HG03378 (cell line): ENCODE measurements at regions not wholly inside any gene's neighbourhood (a gene's known extent, or its start where the extent isn't known, plus 50 kb on each side); places are given as distances from the start of the nearest gene placed in this dataset.

Source experiments
- ATAC-seq: cut with Tn5 transposase; IDR thresholded peaks from one replicate; pipeline ENCODE4 v1.9.1; 2021; ENCODE audit warnings: mild to moderate bottlenecking, moderate library complexity; ENCODE audit not compliant: unreplicated experiment

DNA sequence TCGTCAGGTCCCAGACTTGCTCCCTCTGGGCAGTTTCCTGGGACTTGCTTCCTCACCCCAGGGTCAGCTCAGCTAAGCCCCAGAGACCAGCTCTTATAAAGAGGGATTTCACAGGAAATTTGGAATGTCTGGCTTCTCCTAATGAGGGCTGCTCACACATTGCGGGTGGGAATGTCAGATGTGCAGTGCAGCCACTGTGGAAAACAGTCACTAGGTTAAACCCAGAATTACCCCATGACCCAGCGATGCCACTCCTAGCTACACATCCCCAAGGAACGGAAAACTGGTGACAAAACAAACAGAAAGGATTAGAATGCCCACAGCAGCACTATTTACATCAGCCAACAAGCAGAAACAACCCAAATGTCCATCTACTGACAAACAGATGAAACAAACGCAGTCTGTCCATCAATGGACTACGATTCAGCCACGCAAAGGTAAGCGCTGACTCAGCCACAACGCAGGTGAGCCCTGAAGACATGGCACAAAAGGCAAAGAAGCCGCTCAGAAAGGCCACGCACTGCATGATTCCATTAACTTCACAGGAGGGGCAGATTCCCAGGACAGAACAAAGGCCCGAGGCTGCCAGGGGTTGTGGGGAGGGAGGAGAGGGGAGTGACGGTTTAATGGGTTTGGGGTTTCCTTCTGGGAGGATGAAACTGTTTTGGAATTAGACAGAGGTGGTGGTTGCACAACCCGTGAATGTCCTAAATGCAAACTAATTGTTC is 63.0 kb downstream of the NCOR2 start:
- no peak for ATAC-seq

DNA sequence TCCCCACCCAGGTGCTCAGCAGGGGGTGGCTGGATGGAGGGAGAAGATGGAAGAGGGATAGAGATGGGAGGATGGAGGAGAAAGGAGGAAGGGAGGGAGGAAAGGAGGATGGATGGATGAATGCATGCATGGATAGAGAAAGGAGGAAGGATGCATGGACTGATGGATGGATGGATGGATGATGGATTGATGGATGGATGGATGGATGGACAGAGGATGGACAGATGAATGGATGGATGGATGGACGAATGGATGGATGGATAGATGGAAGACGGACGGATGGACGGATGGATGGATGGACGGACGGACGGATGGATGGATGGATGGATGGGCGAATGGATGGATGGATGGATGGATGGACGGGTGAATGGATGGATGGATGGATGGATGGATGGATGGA is 64.1 kb downstream of the NCOR2 start:
- ATAC-seq, result no peak

DNA sequence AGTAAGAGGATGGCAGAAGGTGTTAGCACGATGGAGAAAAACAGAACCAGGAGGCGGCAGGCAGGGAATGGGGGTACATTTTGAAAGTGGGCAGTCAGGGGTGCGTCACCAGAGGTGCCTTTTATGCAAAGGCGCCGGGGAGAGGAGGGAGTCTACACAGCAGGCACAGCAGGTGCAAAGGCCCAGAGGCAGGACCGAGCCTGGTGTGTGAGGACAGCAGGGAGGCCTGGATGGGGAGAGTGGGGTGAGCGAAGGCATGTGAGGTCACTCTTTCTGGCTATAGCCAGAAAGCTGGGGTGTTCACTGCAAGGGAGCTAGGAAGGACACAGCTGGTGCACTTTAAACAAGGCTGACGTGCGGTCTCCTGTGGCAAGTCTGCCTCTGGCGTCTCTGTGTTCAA is 65.0 kb downstream of the NCOR2 start:
- ATAC-seq, result no peak

DNA sequence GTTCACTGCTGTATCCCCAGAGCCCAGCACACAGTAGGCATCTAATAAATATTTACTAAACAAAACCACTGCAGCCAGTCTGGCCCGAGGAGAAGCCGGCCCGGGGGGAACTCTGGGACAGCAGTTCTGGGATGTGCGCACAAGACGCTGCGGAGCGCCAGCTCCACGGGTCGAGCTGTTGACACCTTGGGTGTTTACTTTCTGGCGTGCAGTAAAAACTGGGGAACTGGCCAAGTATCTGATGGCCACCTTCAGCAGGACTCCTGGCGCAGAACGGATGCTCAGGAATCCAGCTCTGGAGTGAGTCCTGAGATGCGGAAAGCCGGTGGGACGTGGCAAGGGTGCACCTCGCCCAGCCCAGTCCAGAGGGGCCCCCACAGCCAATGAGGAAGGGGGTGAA is 65.6 kb downstream of the NCOR2 start:
- ATAC-seq, result no peak

DNA sequence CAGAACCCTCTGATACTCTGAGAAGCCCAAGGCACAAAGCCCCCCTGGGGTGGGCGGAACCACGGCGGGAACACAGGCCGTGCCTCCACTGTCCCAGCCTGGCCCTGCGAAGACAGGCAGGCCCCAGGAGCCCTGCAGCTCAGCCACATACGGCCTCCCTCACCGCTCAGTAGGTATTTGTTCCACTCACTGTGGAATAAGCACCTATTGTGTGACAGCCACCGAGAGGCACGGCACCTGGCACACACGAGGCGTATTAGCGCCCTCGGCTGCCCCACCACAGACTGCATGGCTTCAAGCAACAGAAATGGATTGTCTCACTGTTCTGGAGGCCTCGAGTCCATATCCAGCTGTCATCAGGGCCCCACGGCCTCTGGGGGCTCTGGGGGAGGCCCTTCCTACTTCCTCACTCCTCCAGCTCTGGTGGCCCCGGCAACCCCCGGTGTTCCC is 66.3 kb downstream of the NCOR2 start:
- no peak for ATAC-seq

DNA sequence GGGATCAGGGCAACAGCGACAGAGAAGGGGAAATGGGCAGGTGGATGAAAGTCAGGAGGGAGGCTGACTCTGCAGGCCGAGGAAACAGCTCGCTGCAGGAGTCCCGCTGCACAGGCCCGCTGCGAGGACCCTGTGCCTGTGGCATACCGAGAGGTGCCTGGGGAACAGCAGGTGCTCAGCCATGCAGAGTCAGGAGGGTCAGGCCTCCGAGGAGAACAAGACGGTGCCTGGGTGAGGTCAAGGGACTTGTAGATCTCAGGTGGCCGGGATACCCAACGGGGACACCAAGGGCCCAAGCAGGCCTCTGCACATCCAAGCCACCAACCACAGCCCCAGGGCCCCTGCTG is 67.5 kb downstream of the NCOR2 start:
- no peak for ATAC-seq

DNA sequence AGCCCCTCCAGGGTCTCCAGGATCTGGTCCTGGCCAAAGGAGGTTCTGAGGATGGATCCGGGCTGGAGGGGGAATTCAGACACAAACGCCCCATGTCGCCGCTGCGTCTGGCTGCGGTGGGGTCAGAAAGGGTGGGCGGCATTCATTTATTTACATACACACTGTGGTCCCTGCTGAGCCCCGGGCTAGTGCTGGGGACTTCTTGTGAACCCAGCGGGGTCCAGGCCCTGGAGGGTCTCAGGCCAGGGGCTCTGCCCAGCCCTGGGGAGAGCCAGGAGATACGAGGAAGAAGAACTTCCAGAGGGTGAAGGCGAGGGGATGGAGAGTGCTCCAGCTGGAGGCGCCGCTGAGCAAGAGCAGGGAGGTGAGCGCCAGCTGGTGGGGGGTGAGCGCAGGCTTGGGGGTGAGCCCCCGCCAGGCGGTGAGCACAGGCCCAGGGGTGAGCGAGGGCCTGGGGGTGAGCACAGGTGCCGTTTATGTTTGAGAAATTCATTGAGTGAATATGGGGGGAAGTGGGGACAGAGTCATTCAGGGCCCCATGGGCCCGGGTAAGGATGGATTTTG is 68.1 kb downstream of the NCOR2 start:
- ATAC-seq, result no peak

DNA sequence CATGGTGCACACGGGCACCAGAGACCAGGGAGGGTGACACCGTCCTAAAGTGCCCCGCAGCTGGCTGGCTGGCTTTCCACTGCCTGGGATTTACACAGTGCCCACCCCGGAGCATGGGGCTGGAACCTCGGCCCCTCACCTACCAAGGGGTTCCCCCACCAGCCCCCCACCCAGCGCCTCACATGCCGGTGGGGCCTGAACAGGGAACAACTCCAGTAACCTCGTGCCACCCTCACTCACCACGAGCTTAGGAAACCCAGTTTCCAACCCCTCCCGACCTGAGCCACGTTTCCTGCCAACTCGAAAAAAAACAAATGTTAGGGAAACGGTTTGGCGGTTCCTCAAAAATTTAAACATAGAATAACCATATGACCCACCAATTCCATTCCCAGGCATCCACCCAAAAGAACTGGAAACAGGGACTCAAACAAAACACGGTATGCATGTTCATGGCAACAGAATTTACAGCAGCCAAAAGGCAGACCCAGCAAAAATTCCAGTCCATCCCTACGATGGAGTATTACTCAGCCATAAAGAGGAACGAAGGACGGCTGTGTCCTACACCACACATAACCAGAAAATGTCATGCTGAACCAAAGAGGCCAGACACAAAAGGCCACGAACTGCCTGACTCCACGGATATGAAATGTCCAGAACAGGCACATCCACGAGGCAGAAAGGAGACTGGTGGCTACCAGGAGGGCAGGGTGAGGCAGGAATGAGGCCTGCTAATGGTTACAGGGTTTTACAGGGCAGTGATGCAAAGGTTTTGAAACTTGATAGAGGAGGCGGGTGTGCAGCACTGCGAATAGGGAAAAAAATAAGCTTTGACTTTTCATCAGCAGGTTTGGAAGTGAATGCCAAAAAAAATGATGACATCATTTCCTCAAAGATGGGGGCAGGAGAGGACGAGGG is 68.9 kb downstream of the NCOR2 start:
- no peak for ATAC-seq

DNA sequence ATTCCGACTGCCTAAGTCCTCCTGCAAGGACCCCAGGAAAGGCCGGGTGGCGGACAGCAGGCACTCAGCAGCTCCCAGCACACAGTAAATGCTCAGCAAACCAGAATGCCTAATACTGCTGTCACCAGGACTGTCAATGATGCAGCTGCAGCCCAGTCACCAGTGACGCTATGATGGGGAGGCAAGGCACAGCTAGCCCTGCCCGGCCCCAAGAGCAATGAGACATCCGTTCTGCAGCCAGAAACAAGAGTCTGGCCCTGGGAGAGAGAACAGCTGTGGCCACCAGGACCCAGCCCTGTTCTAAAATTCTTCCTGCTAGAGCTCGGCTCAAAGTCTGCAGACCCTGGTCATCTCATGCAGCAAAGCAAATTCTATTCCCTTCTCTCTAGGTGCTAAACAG is 69.8 kb downstream of the NCOR2 start:
- ATAC-seq, result no peak

DNA sequence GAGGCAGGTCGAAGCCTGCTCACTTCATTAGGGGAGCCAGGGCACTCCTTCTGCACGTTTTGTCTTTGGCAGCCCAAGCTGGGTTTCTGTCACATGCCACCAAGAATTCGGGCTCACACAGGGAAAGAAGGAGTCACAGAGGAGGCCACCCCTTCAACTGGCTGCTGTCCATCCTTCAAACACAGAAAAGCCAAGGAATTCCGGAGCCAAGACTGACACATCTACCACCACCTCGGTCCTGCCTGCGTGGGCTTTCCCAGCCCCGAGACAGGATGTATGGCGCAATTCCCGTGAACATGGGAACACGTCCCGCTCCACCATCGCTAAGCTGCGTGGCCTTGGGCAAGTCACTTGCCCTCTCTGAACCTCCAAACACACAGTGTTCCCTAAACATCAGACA is 70.4 kb downstream of the NCOR2 start:
- ATAC-seq, result no peak

DNA sequence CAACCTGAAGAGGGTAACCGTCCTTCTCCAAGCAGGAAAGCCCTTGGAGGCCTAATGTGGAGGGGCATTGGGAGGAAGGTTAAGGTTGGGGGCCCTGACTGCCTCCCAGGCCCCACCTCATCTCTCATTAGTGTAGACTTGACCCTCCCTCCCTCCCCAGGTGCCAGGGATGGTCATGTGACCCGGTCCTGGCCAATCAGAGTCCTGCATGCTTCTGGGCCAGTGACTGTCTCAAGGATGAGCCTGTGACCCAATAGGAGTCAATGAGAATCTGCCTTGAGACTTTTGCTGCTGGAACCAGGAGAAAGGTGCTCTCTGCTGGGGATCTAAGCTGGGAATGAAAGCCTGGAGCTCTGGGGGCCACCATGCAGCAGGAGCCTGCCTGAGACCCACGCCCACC is 70.8 kb downstream of the NCOR2 start:
- no peak for ATAC-seq

DNA sequence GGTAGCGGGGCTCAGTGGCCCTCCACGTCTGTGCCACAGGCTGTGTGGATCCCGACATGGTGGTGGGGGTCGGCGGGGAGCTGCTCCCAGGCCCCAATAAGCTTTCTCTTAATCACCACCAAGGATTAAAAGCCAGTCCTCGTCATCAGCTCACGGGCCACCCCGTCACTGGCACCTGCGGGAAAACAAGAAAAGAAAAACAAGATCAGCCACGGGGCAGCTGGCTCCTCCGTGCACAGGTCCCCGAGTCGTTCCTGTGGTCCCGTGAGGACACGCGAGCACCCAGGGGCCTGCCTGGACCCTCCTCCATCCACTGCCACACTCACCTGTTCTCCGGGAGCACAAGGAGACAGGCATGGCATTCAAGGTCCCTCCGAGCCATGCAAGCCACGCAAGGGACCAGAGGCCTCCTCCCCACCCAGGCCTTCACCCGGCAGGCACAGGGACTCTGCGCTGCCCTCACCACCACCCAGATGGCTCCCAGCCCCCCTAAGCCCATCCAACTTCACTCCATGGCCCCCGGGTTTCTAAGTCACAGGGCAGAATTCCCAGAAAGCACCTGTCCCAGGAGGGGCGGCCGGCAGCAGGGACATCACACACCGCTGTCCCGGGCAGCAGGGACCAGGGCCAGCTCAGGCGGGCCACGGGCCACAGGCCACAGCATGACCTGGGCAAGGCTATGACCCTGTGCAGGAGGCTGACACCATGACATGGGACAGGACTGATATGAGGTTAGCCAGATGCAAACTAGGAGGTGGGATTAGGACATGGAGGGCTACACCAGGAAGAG is 72.0 kb downstream of the NCOR2 start:
- ATAC-seq, result no peak

DNA sequence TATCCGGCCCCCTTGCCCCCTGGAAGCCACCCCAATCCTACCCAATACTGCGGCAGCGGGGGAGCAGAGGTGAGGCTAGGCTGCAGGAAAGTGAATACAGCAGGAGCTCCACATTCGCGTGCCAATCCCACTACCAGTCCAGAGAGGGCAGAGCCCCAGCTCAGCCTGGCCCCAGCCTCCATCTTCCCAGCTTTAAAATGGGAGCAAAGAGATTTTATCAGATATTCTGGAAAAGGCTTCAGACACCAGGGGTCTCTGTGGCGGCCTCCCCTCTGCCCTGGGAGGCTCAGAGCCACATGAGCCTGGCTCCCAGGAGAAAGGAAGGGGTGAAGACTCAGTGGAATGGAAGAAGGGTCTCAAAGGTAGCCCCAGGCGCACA is 72.7 kb downstream of the NCOR2 start:
- ATAC-seq, result no peak

DNA sequence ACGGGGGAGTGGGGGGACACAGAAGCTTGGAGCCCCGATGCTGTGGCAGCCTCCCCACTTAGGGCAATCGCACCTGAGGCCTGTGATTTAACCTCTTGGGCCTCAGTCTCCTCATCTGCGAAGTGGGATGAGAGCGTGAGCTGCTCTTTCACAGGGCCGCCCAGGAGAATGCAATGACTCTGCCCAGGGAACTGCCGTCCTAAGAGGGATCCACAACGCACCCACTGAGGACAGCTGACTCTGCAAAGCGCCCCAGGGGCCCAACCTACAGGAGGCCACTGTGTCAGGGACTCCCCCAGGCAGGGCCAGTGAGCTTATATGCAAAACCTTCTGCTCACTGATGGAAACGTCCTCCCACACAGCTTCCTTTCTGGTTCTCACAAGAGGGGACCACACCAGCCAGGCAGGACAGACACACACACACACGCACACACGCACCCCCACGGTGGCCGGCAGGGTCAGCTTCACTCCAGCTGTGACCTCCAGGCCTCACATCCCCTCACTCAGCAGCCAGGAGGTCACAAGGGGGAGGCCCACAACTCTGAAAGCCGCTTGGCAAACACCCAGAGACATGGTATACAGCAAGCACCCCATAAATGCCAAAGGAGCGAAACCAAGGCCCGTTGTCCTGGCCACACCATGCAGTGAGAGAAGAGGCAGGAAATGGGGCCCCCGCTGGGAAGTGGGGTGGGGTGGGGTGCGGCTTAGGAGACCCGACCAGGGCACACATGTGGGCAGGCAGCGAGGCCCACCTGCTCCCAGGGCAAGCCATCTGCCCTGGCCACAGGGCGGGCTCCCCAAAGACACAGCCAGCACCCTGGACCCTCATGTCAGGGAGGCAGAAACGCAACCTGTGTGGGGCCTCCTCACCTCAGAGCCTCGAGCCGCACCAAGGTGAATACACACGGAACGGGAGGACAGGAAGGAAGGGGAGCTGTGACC is 73.3 kb downstream of the NCOR2 start:
- ATAC-seq, result peak; percentile 96

DNA sequence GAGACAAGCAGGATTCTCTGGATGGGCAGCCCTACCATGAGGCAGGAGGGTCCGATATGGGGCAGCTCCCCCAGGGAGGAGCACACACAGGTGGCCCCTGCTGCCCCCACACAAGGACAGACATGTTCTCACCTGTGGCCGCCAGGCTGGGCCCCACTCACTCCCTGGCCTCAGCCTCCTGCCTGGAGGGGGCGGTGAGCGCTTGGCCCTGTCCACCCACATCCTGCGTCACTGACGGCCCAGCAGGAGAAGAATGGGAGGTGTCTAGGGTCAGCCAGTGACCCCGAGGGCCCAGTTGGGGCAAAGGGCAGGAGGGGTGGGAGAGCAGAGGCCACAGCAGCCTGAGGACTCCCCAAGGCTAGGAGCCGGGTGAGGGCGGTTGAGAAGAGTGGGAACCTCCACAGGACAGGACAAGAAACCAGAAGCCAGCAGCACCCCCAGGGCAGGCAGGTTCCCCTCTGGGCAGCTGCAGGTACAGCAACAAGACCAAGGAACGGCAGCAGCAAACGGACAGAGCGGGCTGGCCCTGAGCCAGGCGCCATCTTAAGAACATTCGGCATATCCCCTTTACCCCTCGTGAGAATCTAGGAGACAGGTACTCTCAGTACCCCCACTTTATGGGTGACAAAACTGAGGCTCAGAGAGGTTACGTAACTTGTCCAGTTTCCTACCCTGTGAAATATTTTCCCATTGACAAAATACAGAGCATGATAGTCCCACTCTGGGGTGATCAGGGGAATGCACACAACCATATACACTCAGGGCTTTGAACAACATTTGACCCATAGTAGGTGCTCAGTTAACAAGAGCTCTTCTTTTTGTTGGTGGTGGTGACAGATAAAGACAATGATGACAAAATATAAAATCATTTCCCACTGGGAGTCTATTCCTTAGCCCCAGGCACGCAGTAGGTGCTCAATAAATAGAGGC is 74.3 kb downstream of the NCOR2 start:
- no peak for ATAC-seq

DNA sequence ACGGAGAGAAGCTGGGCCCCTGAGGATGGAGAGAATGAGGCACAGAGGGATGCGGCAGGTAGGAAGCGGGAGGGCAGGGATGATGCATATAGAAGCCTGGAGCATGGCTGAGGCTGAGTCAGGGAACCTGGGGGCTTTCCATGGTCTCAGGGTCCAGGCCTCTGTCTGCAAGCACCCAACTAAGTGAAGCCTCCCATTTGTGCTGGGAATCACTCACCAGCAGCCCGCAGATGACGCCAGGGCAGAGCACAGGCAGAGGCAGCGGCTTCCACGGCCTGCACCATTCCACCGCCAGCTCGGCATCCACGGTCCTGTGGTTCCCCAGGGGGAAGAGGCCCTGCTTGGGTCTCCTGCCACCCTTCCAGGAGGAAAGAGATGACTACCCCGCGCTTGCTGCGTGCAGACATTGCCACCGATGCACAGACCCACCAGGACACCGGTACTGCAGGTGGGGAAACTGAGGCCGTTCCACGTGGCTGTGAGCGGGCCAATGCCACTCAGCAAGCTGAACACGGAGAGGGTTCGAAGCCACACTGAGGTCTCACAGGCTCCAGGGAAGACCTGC is 75.5 kb downstream of the NCOR2 start:
- no peak for ATAC-seq

DNA sequence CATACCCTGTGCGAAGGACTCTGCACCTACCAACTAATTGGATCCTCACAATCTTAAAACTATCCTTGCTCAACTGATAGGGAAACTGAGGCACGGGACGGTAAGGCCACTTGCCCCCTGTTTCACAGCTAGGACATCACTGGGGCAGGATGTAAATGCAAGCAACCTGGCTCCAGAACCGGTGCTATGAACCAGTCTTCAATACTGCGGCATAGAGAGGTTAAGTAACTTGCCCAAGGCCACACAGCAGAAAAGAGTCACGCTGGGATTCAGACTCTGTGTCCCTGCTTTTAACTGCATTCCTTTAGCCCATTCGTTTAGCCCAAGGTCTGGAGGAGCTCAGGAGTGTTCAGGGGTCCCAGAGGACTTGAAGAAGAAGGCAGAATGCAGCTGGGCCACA is 76.1 kb downstream of the NCOR2 start:
- no peak for ATAC-seq

DNA sequence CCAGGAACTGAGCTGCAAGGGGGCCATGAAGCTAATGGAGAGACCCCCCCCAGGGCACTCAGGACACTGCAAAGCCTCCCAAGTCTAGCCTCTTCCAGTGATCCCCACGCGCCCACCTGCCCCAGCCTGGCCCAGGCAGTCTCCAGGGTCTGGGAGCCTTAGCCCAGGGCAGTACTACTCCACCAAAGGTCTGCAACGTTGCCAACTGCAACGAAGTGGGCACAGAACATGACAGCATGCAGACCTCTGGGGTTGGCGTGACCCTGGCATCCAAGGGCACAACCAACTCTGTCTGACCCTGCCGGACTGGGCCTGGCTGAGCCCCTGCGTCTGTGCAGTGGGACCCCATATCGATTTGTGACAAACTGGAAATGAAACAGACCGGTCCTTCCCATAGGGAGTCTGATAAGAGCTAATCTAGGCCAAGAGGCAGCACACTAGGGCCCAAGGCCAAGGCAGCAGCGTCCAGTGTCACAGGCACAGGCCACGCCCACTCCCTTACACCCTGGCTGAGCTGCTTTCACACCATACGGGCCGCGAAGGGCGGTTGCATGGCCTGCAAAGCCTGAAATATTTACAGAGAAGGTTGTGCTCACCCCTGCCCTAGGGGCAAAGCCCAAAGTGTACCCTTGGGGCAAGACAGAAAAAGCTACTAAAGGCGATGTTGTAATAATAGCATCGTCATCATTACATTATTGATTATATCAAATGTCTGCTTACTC is 76.7 kb downstream of the NCOR2 start:
- ATAC-seq, result no peak
